GM19463 (cell line): ENCODE measurements at regions not wholly inside any gene's neighbourhood (a gene's known extent, or its start where the extent isn't known, plus 50 kb on each side); places are given as distances from the start of the nearest gene placed in this dataset.

Source experiments
- ATAC-seq: cut with Tn5 transposase; IDR thresholded peaks from one replicate; pipeline ENCODE4 v1.9.1; 2021; ENCODE audit warnings: mild to moderate bottlenecking, moderate library complexity; ENCODE audit not compliant: unreplicated experiment

DNA sequence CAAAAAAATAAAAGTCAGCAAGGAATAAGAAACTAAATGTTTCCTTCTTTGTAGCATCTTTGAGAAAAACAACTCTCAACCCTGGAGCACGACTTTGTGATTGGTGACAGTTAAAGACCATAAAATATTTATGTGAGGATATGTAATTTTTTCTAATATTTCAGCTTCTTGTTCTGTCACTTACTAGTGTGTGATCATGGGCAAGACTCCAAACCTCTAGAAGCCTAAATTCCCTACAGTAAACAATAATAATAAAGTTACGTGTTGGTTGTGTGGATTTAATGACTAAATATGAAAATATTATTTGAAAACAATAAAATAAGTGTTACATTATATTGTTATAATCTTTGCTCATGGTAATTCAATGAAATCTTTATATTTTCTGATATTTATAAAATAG lies 735.6 kb upstream of the MARCKS start:
- no peak for ATAC-seq

DNA sequence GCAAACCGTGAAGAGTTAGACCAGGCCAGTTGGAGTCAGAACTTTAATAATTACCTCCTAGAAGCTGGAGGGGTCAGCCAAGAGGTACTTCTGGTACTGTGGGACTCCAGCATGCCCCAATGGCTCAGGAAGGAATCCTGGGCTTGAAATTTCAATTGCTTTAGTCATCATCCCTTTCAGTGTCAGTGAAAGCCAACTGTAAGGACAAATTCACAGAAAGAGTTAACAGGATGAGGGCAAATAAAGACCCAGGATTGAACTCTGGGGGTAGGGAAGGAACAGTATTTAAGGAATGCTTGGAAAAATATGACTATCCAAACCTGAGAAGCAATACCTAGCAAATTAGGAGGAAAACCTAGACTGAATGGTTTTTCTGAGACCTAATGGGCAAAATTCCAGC lies 735.1 kb upstream of the MARCKS start:
- no peak for ATAC-seq

DNA sequence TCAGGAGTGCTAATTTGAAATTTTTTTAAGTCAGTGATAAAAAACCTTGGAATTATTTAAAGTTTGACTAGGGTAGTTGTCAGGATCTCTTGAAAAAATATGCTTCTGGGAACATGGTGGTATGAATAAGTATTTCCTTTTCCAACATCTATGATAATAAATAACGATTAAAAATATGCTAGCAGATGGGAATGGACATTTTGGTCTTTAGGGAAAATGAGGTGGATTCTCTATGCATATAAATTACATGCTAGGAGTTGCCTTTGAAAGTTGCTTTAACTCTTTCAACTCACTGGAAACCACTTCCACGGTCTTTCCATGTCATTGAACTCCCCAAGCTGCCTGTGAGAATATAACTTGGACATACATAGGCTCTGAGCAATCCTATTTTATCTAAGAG lies 731.5 kb upstream of the MARCKS start:
- ATAC-seq: no peak

DNA sequence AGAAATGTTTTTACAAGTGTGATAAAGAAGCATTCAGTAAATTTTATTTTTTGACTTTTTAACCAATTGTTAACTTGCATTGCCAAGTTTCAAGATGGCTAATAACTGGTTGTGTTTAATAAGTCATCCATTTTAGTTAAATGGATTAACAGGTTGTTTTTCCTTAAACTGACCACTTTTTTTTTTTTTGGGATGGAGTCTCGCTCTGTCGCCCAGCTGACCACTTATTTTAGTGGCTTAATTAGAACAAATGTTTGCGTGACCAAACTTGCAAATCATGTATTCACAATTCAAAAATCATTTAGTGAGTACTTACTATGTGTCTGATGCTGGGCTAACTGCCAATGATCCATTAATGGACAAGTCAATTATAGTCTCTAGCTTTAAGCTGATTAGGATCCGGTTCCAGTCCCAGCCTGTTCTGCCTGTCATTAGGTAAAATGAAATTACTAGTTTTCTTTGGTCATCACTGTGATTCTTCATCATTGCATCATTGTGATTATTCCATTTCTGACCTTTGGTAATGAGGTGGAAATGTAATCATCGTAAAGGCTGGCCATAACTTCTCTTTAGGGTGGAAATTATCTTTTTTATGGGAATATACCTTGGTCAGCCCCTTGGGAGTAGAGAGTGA lies 729.2 kb upstream of the MARCKS start:
- ATAC-seq: no peak

DNA sequence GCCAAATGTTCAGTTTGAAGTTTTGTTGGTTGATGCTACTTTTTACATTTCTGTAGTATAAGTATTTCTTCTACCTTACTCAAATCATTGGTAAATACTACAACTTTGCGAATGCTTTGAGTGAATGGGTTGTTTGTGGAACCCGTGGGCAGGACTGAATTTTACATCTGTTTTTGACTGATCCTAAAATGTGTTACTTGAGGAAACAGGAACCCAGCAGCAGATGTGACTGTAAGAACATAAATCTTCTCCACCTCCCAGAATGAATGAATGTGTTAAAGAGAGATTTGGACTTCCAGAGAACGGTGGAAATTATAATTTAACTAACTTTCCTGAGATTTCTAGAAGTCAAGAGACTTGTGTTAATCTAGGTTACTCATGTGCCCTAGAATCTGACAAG lies 728.5 kb upstream of the MARCKS start:
- no peak for ATAC-seq

DNA sequence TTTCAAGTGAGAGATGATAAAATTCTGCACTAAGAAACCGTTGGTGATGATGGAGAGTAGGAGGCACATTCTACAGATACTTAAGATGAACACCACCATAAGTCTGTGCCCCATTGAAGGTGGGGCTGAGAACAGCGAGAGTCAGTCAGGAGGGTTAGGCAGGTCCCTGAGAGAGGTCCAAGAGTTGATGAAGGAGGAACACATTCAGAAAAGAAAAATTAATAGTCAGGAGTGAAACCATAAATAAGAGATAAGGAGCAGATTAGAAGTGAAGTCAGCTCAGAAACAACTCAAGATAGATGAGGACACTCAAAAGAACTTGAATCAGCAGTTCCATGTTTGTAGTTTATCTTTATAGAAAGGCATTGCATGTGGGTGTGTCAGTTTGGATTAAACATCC lies 727.2 kb upstream of the MARCKS start:
- no peak for ATAC-seq

DNA sequence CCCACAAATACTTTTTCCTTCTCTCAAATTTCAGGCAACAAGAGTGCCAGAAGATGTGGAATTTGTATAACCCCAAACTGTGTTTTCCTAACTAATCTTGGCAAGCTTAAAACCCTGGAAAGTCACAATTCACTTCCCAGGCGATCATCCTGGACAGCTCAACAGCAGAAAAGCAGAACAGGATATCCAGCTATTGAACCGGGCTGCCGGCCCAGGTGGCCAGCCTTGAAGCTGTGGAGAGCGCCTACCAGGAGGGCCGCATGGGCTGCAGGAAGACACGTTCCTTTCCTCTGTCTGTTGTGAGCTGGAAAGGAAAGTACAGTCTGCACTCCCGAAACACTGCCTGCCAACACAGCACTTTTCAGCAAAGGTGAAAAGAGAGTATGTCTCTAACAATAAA lies 719.7 kb upstream of the MARCKS start:
- no peak for ATAC-seq

DNA sequence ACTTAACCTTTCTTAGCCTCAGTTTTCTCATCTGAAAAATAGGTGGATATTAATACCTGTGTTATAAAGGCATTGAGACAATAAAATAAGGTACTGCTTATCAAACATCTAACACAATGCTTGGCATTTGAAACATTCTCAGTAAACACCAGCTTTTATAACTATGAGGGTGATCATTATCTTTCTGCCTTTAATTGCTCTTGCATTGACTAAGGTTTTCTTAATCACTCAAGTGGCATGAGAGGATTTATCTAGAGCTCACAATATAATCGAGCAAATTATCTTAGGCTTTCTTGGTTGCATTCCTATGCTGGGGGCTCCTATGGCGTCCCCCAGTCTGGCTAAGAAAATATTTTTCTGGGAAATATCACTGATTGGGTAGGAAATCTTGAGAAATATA lies 716.4 kb upstream of the MARCKS start:
- ATAC-seq: no peak

DNA sequence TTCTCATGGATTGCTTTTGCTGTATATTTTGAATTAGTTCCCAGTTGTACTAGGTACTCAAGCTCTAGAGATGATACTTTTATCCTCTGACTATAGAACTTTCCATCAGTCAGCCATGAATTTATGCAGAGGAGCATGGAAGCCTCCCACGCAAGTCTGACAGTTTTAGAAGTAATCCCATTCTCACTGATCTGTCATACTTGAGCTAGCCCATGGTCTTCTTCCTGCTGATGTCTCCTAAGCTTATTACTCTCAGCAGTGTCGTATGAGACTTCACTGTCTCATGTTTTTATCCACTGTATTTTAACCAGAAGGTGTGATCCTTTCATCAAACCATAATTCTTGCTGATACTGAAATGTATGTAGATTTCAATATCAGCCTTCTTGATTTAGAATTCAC lies 715.2 kb upstream of the MARCKS start:
- no peak for ATAC-seq

DNA sequence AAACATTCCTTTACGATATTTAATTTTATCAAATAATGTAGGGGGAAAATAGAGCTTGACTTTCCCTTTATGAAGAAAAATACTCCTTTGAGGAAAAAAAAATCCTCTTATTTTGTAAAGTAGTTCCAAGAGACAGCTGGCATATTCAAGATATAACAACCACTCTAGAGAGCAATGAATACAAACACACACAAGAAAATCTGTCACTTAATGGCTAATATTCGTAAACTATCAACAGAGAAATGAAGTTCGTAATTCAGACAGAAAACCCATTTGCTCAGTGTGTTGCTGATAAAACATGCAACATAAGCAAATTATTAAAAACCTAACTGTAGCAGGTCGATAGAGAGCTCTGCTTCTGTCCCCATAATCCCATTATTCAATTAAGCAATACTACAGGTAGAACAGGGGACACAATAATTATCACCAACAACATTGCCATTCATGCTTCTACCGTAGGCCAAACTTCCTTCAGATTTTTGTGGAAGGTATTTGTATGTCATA lies 714.4 kb upstream of the MARCKS start:
- ATAC-seq: no peak

DNA sequence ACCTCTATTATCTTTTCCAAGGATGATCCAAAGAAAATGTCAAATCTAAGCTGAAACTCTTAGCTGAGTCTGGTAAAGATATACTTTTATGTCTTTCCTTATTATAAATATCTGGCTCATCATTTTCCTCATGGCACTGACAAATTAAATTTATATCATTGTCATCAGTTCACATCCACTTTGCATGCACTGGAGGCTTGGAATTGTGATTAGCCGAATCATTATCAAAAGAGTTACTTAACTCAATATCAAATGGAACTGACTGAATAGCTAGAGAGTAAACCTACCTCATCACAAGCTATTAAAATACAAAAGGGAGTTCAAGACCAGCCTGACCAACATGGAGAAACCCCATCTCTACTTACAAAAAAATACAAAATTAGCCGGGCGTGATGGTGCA lies 713.9 kb upstream of the MARCKS start:
- no peak for ATAC-seq

DNA sequence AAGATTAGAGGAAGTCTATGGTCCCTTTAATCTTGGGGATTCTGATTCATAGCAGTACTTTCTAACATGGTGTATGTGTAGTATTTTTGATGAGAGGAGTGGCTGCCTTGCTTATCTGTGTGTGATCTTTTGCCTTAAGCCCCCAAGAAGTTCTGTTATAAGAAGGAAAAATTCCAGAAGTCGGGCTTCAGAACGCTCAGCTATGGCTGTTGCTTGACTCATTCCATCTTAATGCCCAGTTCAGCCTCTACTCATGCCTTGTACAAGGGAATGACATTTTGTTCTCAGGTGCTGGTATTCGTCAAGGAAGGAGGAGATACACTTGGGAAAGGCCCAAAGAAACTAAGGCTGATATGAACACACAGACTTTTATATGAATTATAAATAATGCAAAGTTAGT lies 713.0 kb upstream of the MARCKS start:
- no peak for ATAC-seq

DNA sequence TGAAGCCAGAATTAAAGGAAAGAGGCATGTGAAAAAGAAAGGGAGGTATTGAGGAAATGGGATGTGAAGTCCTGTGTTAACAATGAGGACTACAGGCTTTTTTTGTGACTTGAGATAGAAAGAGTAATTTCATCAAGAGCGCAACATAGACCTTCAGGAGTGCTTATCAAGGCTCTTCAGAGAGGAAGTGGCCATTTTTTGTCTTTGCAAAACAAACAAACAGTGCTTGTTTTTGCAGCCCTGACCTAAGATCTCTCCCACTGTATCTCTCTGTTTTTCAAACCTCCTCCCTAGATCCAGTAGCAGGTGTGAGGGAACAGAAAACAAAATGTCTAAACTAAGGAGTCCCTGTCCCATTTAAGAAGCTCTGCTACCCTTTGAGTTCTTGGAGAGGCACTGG lies 710.3 kb upstream of the MARCKS start:
- ATAC-seq: no peak

DNA sequence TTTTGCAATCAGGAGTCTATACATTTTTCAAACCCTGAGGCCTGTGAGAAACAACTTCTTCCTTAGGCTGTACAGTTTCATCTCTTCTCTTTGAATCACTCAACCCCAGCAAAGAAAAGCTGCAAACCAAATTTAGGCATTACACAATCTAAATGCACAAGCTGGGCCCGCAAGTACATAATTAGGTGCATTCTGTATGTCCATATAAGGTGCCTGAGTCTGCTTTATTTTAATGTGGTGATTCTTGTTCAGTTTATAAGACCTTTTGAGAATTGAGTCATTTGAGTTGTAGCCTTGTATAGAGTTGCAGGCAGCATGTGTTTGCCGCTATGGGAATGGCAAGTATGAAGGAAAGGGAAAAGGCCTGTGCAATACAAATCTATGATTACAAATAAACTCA lies 709.6 kb upstream of the MARCKS start:
- ATAC-seq: no peak

DNA sequence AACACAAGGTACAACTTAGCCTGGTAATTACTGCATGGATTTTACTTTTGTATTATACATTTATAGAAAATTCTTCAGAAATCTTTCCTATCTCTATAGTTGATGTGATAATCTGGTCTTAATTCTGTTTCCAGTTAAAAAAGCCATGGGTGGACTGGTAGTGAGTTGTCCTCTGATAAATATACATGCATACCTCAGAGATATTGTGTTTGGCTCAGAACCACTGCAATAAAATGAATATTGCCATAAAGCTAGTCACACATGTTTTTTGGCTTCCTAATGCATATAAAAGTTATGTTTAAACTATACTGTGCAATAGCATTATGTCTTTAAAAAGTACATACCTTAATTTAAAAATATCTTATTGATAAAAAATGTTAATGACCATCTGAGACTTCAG lies 708.6 kb upstream of the MARCKS start:
- no peak for ATAC-seq

DNA sequence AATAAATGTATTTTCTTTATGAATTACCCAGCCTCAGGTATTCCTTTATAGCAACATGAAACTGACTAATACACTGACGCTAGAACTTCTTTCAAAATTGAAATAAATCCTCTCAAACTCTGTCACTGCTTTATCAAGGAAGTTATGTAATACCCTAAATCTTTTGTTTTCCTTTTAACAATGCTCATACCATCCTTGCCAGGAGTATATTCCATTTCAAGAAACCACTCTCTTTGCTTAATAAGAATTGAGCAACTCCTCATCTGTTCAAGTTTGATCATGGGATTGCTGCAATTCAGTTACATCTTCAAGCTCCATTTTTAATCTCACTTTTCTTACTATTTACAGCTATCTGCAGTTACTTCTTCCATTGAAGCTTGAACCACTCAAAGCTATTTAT lies 707.6 kb upstream of the MARCKS start:
- no peak for ATAC-seq

DNA sequence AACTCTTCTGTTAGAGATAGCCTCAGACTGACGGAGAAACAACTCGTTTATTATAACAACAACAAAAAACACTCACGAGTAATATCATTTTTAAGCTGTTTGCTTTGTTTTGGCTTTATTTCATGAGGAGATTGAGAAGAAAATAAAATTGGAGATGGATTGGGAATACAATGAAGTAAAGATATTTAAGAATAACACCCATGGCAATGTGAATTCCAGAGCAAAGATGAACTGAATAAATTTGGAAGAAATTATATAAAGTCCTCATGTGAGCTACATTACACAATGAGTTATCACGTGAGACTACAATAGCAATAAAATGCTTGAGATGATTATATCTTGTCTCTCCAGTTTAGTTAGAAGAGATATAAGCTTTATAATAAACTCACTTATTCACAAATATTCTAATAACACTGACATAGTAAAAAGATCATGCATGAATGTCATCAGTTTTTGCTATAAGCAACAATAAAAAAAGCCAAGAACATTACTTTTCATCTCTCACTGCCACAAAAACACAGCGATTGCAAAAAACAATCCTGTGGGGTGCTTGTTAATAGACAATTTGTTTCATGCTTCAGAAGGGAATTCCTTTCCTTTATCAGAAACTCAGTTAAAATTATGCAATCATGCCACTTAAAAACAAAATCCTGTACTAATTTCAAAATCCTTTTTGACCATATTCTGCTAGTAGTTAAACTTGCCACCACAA lies 696.7 kb upstream of the MARCKS start:
- ATAC-seq: no peak

DNA sequence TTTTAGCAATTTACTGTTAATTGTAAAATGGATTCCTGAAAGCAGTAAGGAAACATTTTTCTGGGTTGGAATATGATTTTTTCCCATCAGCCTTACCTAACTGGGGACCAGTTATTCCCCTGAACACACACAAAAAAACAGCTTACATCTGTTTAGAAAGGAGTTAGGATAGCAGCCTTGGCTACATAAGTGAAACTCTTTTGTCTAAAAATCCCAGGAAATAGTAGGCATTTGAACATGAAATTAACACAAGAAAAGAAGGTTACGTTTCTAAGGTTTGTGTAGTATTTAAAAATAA lies 696.2 kb upstream of the MARCKS start:
- no peak for ATAC-seq

DNA sequence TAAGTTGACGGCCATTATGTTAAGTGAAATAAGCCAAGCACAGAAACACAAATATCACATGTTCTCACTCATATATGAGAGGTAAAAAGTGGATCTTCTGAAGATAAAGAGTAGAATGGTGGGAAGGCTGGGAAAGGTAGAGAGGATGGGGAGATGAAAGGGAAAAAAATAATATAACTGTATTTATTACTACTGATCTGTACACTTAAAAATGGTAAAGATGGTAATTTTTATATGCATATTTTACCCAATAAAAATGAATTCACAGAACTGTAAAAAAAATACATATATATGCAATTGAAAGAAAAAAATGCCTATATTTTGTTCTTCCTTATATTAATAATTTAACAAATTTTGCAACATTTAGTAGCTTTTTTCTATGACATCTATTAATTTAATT lies 694.4 kb upstream of the MARCKS start:
- no peak for ATAC-seq

DNA sequence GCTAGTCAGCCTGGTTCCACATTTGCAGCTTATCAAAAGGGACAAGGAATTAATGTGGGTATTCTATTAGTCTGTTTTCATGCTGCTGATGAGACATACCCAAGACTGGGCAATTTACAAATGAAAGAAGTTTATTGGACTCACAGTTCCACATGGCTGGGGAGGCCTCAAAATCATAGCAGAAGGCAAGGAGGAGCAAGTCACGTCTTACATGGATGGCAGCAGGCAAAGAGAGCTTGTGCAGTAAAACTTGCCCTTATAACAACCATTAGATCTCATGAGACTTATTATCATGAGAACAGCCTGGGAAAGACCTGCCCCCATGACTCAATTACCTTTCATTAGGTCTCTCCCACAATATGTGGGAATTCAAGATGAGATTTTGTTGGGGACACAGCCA lies 689.1 kb upstream of the MARCKS start:
- no peak for ATAC-seq

DNA sequence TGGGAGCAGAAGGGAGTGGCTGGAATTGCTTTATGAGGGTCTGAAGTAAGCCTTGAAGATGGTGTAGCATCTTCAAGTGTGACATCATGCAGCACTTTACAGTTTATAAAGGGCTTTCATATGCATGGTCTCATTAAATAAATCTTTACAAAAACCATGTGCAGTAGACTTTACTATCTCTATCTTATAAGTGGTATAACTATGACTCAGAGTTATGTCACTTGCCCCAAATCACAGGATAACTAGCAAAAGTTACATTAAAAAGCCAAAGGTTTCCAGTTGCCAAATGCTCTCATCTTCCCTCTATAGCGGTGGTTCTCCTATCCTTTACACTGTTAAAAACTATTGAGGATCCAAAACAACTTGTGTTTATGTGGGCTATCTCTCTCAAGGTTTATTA lies 687.7 kb upstream of the MARCKS start:
- ATAC-seq: no peak

DNA sequence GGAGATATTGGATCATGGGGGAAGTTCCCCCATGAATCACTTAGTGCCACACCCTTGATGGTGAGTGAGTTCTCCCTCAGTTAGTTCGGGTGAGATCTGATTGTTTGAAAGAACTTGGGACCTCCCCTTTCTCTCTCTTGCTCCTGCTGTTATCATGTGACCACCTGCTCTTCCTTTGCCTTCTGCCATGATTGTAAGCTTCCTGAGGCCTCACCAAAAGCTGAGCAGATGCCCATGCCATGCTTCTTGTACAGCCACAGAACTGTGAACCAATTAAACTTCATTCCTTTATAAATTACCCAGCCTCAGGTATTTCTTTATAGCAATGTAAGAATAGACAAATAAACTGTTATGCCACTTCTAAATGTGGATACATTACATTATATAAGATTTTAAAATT lies 686.7 kb upstream of the MARCKS start:
- ATAC-seq: no peak

DNA sequence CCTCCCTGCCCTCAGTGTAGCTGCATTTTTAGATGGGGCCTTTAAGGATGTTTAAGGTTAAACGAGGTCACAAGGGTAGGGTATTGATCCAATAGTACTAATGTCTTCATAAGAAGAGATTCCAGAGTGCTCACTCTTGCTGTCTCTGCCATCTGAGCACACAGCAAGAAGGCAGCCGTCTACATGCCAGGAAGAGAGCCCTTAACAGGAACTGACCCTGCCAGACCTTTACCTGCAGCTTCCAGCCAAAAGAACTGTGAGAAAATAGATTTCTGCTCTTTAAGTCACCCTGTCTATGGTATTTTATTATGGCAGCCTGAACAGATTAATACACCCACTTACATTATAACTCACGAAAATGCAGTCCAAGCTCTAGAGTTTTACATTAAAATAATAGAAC lies 685.3 kb upstream of the MARCKS start:
- ATAC-seq: no peak
